A673 (cell line): ENCODE measurements at regions not wholly inside any gene's neighbourhood (a gene's known extent, or its start where the extent isn't known, plus 50 kb on each side); places are given as distances from the start of the nearest gene placed in this dataset.

ENCODE experiments used
- BruUV-seq: library from RNA; stranded (reverse); fragments of 400-500 nt; replicated peaks from 2 replicates; lab custom pipeline; 2021; lab: Mats Ljungman, UMichigan
- CTCF ChIA-PET: fragments of 300-600 bp; sonication (Branson Sonifier 250); formaldehyde crosslinking; loops from one replicate; lab custom pipeline; 2022; ENCODE audit warnings: antibody characterized with exemption; lab: Charles Lee
- POLR2A ChIA-PET: fragments of 300-600 bp; sonication (Branson Sonifier 250); formaldehyde crosslinking; loops from one replicate; lab custom pipeline; 2022; ENCODE audit warnings: antibody characterized with exemption; ENCODE audit not compliant: low non-redundant PET; lab: Charles Lee
- DNase-seq: peaks from one replicate; pipeline ENCODE4 v3.0.0-alpha.2; 2015; ENCODE audit warnings: low spot score
- H3K27ac ChIP-seq: fragments of 200-600 bp; sonication (generic); 2 replicates; pipeline ENCODE4 v1.5.1; 2016; ENCODE audit warnings: mixed run types, low read depth, mild to moderate bottlenecking, mixed read lengths, antibody characterized with exemption, low read length; ENCODE audit not compliant: poor library complexity, severe bottlenecking
- H3K27me3 ChIP-seq: fragments of 200-600 bp; sonication (generic); replicated peaks from 2 replicates; pipeline ENCODE4 v1.6.1; 2017; ENCODE audit warnings: mixed run types, low read depth, mild to moderate bottlenecking, mixed read lengths, antibody characterized with exemption, low read length; ENCODE audit not compliant: insufficient read depth, poor library complexity
- H3K36me3 ChIP-seq: fragments of 200-600 bp; sonication (generic); 2 replicates; pipeline ENCODE4 v1.6.1; 2016; ENCODE audit warnings: mixed run types, mild to moderate bottlenecking, mixed read lengths, antibody characterized with exemption, low read length; ENCODE audit not compliant: insufficient read depth, poor library complexity, severe bottlenecking
- H3K4me1 ChIP-seq: fragments of 200-600 bp; sonication (generic); 2 replicates; pipeline ENCODE4 v1.6.1; 2017; ENCODE audit warnings: mixed run types, mild to moderate bottlenecking, mixed read lengths, antibody characterized with exemption, low read length; ENCODE audit not compliant: insufficient read depth, poor library complexity, severe bottlenecking
- H3K4me3 ChIP-seq: fragments of 200-600 bp; sonication (generic); 2 replicates; pipeline ENCODE4 v1.5.1; 2016; ENCODE audit warnings: low read depth, mixed run types, mild to moderate bottlenecking, mixed read lengths, low read length; ENCODE audit not compliant: poor library complexity, severe bottlenecking
- H3K9me3 ChIP-seq: fragments of 200-600 bp; sonication (generic); 2 replicates; pipeline ENCODE4 v1.6.1; 2016; ENCODE audit warnings: mixed run types, low read depth, mild to moderate bottlenecking, mixed read lengths, antibody characterized with exemption, low read length; ENCODE audit not compliant: poor library complexity, severe bottlenecking
- CTCF ChIP-seq: fragments of 300-800, 200-600 bp; sonication (generic); conservative IDR thresholded peaks from 2 replicates; pipeline ENCODE4 v1.5.1; 2017; ENCODE audit warnings: low read depth, mild to moderate bottlenecking, antibody characterized with exemption, low read length, moderate library complexity, mixed read lengths
- EZH2 ChIP-seq: fragments of 200-600 bp; sonication (generic); IDR thresholded peaks from 2 replicates; pipeline ENCODE4 v1.6.1; 2017; ENCODE audit warnings: borderline replicate concordance, low read depth, mild to moderate bottlenecking, mixed read lengths, antibody characterized with exemption, low read length; ENCODE audit not compliant: poor library complexity, severe bottlenecking
- intact Hi-C: fragments of 100-400 bp; cut with micrococcal nuclease; formaldehyde crosslinking; loops from one replicate; pipeline ENCODE4 v1.10.0; 2022; ENCODE audit not compliant: unreplicated experiment

GRCh38 chr17:6305613-6306360, 129.1 kb downstream of the AIPL1 start:
- intact Hi-C loops = no loop called here
- no peak overlapping the region for H3K4me3 ChIP-seq
- TF ChIP-seq CTCF = no peak
- no peak for TF ChIP-seq EZH2
- no peak for DNase-seq
- no TSS peak for BruUV-seq
- no peaks in the 10 kb centered on the region for H3K4me1 ChIP-seq
- no peaks in the 10 kb centered on the region for H3K9me3 ChIP-seq
- ChIA-PET CTCF (no interaction called here), POLR2A (no interaction called here)
- no peaks in the 10 kb centered on the region for H3K36me3 ChIP-seq
- H3K27me3 ChIP-seq = peaks cover 70% of the 10 kb centered on the region
- no peak overlapping the region for H3K27ac ChIP-seq

- no TSS peak for BruUV-seq
- Histone ChIP-seq H3K9me3 (no peaks in the 10 kb centered on the region), H3K36me3 (no peaks in the 10 kb centered on the region), H3K4me3 (no peak overlapping the region), H3K27me3 (peaks cover 70% of the 10 kb centered on the region), H3K27ac (no peak overlapping the region), H3K4me1 (no peaks in the 10 kb centered on the region)
- CTCF ChIA-PET = no interaction called here
- POLR2A ChIA-PET = no interaction called here
- intact Hi-C loops = no loop called here
- no peak for TF ChIP-seq CTCF
- no peak for TF ChIP-seq EZH2
- no peak for DNase-seq
Measured at GRCh38 chr17:6304894-6305612, 129.9 kb downstream of the AIPL1 start.

GRCh38 chr17:6303664-6304063, 131.3 kb downstream of the AIPL1 start:
- POLR2A ChIA-PET = no interaction called here
- Histone ChIP-seq H3K4me1 (no peaks in the 10 kb centered on the region), H3K27ac (no peak overlapping the region), H3K9me3 (no peaks in the 10 kb centered on the region), H3K36me3 (no peaks in the 10 kb centered on the region), H3K4me3 (no peak overlapping the region), H3K27me3 (peaks cover 69% of the 10 kb centered on the region)
- no TSS peak for BruUV-seq
- intact Hi-C loops = no loop called here
- CTCF ChIA-PET = no interaction called here
- no peak for TF ChIP-seq CTCF
- no peak for TF ChIP-seq EZH2
- DNase-seq = peak; percentile 51
